Body of pancreas (tissue), 4 donors: ENCODE measurements at regions not wholly inside any gene's neighbourhood (a gene's known extent, or its start where the extent isn't known, plus 50 kb on each side); places are given as distances from the start of the nearest gene placed in this dataset.

Experiments used
- ATAC-seq: fragments of 150-250 bp; one replicate; pipeline ENCODE4 v1.9.1; 2016
- DNase-seq, 4 donors: peaks; one replicate each; pipeline ENCODE4 v3.0.0-alpha.2; 2019
- H3K27ac ChIP-seq, 4 donors: fragments of 200-600 bp; sonication (generic); 1 replicate in 3 of 4; 2 replicates in 1 of 4; pipeline versions ENCODE4 v1.5.1 to v1.6.1; 2016 to 2019; ENCODE audit warnings: mild to moderate bottlenecking in 1 of 4, mixed read lengths in 1 of 4, moderate library complexity in 1 of 4
- H3K27me3 ChIP-seq, 2 donors: fragments of 200-600 bp; sonication (generic); one replicate each; pipeline ENCODE4 v1.6.0; 2016; ENCODE audit warnings: mild to moderate bottlenecking in 1 of 2
- H3K36me3 ChIP-seq, 2 donors: fragments of 200-600 bp; sonication (generic); replicated peaks in 1 of 2; 2 replicates each; pipeline ENCODE4 v1.5.1; 2016; ENCODE audit warnings: low read depth in 2 of 2; ENCODE audit not compliant: insufficient read depth in 1 of 2
- H3K4me1 ChIP-seq: fragments of 200-600 bp; sonication (generic); one replicate; pipeline ENCODE4 v1.6.0; 2016
- H3K4me3 ChIP-seq, 2 donors: fragments of 200-600 bp; sonication (generic); 1 replicate in 1 of 2; 2 replicates in 1 of 2; pipeline ENCODE4 v1.5.1; 2016 to 2019
- H3K9me3 ChIP-seq, 3 donors: fragments of 200-600 bp; sonication (generic); 1 replicate in 2 of 3; 2 replicates in 1 of 3; pipeline ENCODE4 v1.5.1; 2016
- POLR2A ChIP-seq, 3 donors: fragments of 450-650 bp; IDR thresholded peaks; one replicate each; pipeline ENCODE4 v1.6.1; 2016; ENCODE audit warnings: antibody characterized with exemption in 3 of 3, mild to moderate bottlenecking in 2 of 3
- WGBS, 2 donors: methylation state at CpG; one replicate each; pipeline ENCODE4 v1.1.5; 2017; 5-methylcytosine and 5-hydroxymethylcytosine counted together
- intact Hi-C: fragments of 100-400 bp; cut with DNase I; formaldehyde crosslinking; loops from one replicate; pipeline ENCODE4 v1.15.1; 2023
- TF ChIP-seq, protein P1 (sequence below), 7 experiments: fragments of 450-650 bp in 4 of 7; fragments of 200-600 bp in 3 of 7; sonication (generic) in 3 of 7; IDR thresholded peaks; one replicate each; pipeline ENCODE4 v1.5.1; 2016 to 2019; ENCODE audit warnings: antibody characterized with exemption in 7 of 7

DNA sequence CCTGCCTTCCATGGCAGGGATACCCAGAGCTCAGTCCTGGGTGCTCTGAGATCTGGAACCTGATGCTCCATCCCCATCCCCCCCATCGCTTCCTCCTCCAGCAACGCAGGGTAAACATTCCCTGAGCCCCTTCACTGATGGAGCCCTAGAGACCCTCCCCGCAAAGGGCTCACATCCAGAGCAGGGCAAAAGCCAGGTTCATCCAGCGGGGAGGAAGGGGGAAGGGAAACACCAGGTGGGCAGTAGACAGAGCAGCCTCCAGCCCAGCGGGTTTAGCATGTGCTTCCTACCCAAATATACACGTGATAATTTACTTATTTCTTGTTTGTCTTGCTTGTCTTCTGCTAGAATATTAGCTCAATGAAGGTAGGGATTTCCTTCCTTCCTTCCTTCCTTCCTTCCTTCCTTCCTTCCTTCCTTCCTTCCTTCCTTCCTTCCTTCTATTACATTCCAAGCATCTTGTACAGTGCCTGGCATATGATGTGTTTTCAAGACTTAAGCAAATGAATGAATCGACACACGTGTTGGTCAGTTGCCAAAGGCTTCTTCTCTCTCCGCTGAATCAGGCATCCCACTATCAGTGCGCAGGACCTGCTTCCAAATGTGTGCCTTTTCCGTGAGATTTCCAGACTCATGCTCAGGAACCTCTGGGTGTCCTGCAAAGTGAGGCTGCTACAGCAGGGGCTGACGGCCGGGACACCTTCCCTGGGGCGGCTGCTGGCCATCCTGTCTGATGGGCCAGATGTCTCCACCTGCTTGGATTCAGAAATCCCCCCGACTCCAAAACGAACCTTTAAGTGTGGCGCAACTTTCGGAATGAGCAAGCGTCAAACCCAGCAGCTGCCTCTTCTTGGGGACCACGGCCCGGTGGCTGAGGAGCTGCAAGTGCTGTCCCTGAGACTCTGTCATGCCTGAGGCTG lies 955.1 kb downstream of the BRD1 start:
- 60 to 61% methylated on average over 17 to 21 of the region's 21 CpGs for WGBS, 2 donors
- ATAC-seq (no peak), DNase-seq (no peak)
- Histone ChIP-seq H3K36me3 (no peaks in the 10 kb centered on the region), H3K27ac (no peak overlapping the region), H3K27me3 (no peaks in the 10 kb centered on the region), H3K4me3 (no peak overlapping the region), H3K9me3 (no peaks in the 10 kb centered on the region), H3K4me1 (no peaks in the 10 kb centered on the region)
- no peak for TF ChIP-seq POLR2A (IDR thresholded peaks at IDR 0.05)
- TF ChIP-seq, protein P1, sequence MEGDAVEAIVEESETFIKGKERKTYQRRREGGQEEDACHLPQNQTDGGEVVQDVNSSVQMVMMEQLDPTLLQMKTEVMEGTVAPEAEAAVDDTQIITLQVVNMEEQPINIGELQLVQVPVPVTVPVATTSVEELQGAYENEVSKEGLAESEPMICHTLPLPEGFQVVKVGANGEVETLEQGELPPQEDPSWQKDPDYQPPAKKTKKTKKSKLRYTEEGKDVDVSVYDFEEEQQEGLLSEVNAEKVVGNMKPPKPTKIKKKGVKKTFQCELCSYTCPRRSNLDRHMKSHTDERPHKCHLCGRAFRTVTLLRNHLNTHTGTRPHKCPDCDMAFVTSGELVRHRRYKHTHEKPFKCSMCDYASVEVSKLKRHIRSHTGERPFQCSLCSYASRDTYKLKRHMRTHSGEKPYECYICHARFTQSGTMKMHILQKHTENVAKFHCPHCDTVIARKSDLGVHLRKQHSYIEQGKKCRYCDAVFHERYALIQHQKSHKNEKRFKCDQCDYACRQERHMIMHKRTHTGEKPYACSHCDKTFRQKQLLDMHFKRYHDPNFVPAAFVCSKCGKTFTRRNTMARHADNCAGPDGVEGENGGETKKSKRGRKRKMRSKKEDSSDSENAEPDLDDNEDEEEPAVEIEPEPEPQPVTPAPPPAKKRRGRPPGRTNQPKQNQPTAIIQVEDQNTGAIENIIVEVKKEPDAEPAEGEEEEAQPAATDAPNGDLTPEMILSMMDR (IDR thresholded peaks at IDR 0.05): no peak
- intact Hi-C loops: no loop called here

DNA sequence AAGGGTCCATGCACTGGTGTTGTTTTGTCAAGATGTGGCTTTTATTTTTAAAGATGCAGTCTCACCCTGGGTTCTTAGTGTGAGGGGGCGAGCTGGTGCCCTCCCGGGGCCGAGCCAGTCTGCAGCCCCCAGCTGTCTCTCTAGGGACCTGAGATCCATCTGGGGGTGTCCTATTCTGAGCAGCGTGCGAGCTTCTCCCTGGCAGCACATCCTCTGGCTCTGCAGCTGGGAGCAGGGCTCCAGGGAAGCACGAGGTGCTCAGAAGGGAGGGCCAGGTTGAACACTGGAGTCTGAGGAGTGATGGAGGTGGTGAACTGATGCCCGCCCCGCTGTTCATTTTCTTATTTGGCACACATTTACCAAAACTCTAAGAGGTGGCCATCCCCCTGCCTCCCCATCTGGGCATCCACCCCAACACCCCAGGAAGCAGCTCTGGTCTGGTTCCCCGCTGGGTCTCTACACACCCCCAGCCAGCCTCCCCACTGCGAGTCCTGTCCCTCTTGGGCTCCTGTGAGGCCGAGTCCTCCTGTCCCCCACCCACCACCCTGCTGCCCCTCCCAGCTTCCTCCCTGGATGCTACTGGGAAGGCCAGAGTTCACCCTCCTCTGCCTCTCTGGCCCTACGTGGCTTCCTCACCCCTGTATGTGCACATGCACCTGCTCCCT lies 956.4 kb downstream of the BRD1 start:
- no peaks in the 10 kb centered on the region for H3K27me3 ChIP-seq
- 50 to 72% methylated on average over 11 to 12 of the region's 12 CpGs for WGBS, 2 donors
- H3K36me3 ChIP-seq: no peaks in the 10 kb centered on the region
- no peak overlapping the region for H3K27ac ChIP-seq
- no peaks in the 10 kb centered on the region for H3K4me1 ChIP-seq
- DNase-seq (no peak), ATAC-seq (no peak)
- no peak overlapping the region for H3K4me3 ChIP-seq
- intact Hi-C loops: no loop called here
- TF ChIP-seq, protein P1 (IDR thresholded peaks at IDR 0.05): no peak
- no peak for TF ChIP-seq POLR2A (IDR thresholded peaks at IDR 0.05)
- H3K9me3 ChIP-seq: no peaks in the 10 kb centered on the region

DNA sequence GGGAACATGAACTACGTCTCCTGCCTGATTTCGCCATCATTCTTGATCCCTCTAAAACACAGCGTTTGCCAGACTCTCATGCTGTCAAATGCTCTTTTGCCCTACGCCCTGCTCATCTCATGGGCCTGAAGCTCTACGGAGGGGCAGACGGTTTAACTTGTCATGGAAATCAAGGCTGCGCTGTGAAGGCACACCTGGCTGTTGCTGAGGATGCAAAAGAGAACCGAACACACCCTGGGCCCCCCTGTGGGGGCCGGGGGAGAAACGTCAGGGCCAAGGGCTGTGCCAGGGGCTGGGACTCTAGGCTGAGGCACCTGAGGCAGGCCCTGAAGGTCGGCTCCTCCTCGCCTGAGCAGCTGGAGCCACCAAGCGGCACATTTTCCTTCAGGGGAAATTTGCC lies 957.2 kb downstream of the BRD1 start:
- WGBS, 2 donors: 54 to 81% methylated on average over 10 to 12 of the region's 13 CpGs
- TF ChIP-seq, protein P1 (IDR thresholded peaks at IDR 0.05): no peak
- TF ChIP-seq POLR2A (IDR thresholded peaks at IDR 0.05): no peak
- Histone ChIP-seq H3K27me3 (no peaks in the 10 kb centered on the region), H3K9me3 (no peaks in the 10 kb centered on the region), H3K4me1 (no peaks in the 10 kb centered on the region), H3K4me3 (no peak overlapping the region), H3K36me3 (no peaks in the 10 kb centered on the region), H3K27ac (no peak overlapping the region)
- ATAC-seq (no peak), DNase-seq (no peak)
- intact Hi-C loops: no loop called here

DNA sequence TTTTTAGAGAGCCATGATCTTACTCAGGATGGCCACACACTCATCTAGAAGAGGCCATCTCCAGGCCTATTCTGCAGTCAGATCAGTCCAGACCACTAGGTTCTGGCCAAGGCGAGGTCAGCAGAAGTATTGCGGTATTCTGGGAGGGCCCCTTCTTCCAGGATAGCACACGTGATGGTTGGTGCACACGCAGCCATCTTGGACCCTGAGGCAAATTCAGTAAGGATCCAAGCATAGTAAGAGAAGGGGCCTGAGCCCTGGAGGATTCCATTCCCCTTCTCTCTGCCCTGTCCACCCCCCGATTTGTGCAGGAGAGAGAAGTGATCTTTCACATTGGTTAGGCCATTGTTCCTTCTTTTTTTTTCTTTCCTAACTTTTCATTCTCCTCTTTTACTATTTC lies 957.9 kb downstream of the BRD1 start:
- DNase-seq (no peak), ATAC-seq (no peak)
- no peaks in the 10 kb centered on the region for H3K36me3 ChIP-seq
- no peaks in the 10 kb centered on the region for H3K9me3 ChIP-seq
- H3K4me1 ChIP-seq: no peaks in the 10 kb centered on the region
- no peaks in the 10 kb centered on the region for H3K27me3 ChIP-seq
- WGBS, 2 donors: 65 to 78% methylated on average over 5 of the region's 5 CpGs
- no peak overlapping the region for H3K4me3 ChIP-seq
- intact Hi-C loops: no loop called here
- TF ChIP-seq, protein P1 (IDR thresholded peaks at IDR 0.05): no peak
- TF ChIP-seq POLR2A (IDR thresholded peaks at IDR 0.05): no peak
- H3K27ac ChIP-seq: no peak overlapping the region
